Mesenchymal stem cell (in vitro differentiated cells and primary cell): ENCODE measurements at regions not wholly inside any gene's neighbourhood (a gene's known extent, or its start where the extent isn't known, plus 50 kb on each side); places are given as distances from the start of the nearest gene placed in this dataset.

Source experiments
- DNase-seq: peaks from one replicate; pipeline ENCODE4 v3.0.0-alpha.2; 2013
- H2AFZ ChIP-seq: one replicate; pipeline ENCODE4 v1.6.1; 2013; ENCODE audit warnings: low read depth, mild to moderate bottlenecking, control low read depth, inconsistent platforms, low read length, moderate library complexity
- H2AK5ac ChIP-seq: 2 replicates; pipeline ENCODE4 v1.6.1; 2013; ENCODE audit warnings: low read length, moderate library complexity, mild to moderate bottlenecking, inconsistent platforms; ENCODE audit not compliant: severe bottlenecking
- H2BK120ac ChIP-seq: one replicate; pipeline ENCODE4 v1.6.1; 2013; ENCODE audit warnings: low read depth, mild to moderate bottlenecking, inconsistent platforms, low read length, moderate library complexity
- H2BK12ac ChIP-seq, 2 experiments: one replicate each; pipeline ENCODE4 v1.6.1; 2013; ENCODE audit warnings: inconsistent platforms in 2 of 2, low read length in 2 of 2, mild to moderate bottlenecking in 2 of 2, moderate library complexity in 2 of 2, control low read depth in 1 of 2
- H2BK15ac ChIP-seq: one replicate; pipeline ENCODE4 v1.6.1; 2013; ENCODE audit warnings: mild to moderate bottlenecking, low read depth, inconsistent platforms; ENCODE audit not compliant: poor library complexity, severe bottlenecking
- H2BK5ac ChIP-seq: 2 replicates; pipeline ENCODE4 v1.6.1; 2013; ENCODE audit warnings: low read depth, mild to moderate bottlenecking, low read length, control low read depth, inconsistent platforms; ENCODE audit not compliant: poor library complexity, severe bottlenecking
- H3K14ac ChIP-seq, 2 experiments: one replicate each; pipeline ENCODE4 v1.6.1; 2013; ENCODE audit warnings: inconsistent platforms in 2 of 2, low read length in 2 of 2, control low read depth in 1 of 2, mild to moderate bottlenecking in 1 of 2, moderate library complexity in 1 of 2
- H3K18ac ChIP-seq, 2 experiments: one replicate each; pipeline ENCODE4 v1.6.1; 2013; ENCODE audit warnings: inconsistent platforms in 2 of 2, low read length in 2 of 2, control low read depth in 1 of 2, low read depth in 1 of 2, mild to moderate bottlenecking in 1 of 2
- H3K23ac ChIP-seq, 2 experiments: one replicate each; pipeline ENCODE4 v1.6.1; 2013; ENCODE audit warnings: inconsistent platforms in 2 of 2, low read length in 2 of 2, mild to moderate bottlenecking in 2 of 2, moderate library complexity in 2 of 2, control low read depth in 1 of 2
- H3K27ac ChIP-seq: 2 replicates; pipeline ENCODE4 v1.5.1; 2013; ENCODE audit warnings: mild to moderate bottlenecking, moderate library complexity, low read length, control low read depth, inconsistent platforms; ENCODE audit not compliant: poor library complexity, severe bottlenecking
- H3K27me3 ChIP-seq, 2 experiments: 2 replicates each; pipeline versions ENCODE4 v1.6.1 to v1.7.0; 2013; ENCODE audit warnings: low read length in 2 of 2, mild to moderate bottlenecking in 2 of 2, moderate library complexity in 2 of 2, control low read depth in 1 of 2, inconsistent platforms in 1 of 2; ENCODE audit not compliant: control insufficient read depth in 1 of 2, insufficient read depth in 1 of 2
- H3K36me3 ChIP-seq, 2 experiments: 2 replicates each; pipeline versions ENCODE4 v1.6.1 to v1.7.0; 2013; ENCODE audit warnings: low read length in 2 of 2, control low read depth in 1 of 2, inconsistent platforms in 1 of 2, low read depth in 1 of 2, mild to moderate bottlenecking in 1 of 2; ENCODE audit not compliant: insufficient read depth in 2 of 2, control insufficient read depth in 1 of 2
- H3K4ac ChIP-seq, 2 experiments: one replicate each; pipeline ENCODE4 v1.6.1; 2013; ENCODE audit warnings: inconsistent platforms in 2 of 2, low read length in 2 of 2, mild to moderate bottlenecking in 2 of 2, moderate library complexity in 2 of 2, control low read depth in 1 of 2, low read depth in 1 of 2
- H3K4me1 ChIP-seq: 2 replicates; pipeline ENCODE4 v1.6.1; 2013; ENCODE audit warnings: low read depth, low read length, control low read depth; ENCODE audit not compliant: control insufficient read depth, insufficient read depth
- H3K4me2 ChIP-seq: 2 replicates; pipeline ENCODE4 v1.6.1; 2013; ENCODE audit warnings: low read length, mild to moderate bottlenecking, inconsistent platforms; ENCODE audit not compliant: poor library complexity, severe bottlenecking
- H3K4me3 ChIP-seq, 2 experiments: 2 replicates each; pipeline versions ENCODE4 v1.5.1 to v1.7.0; 2013; ENCODE audit warnings: low read length in 2 of 2, mild to moderate bottlenecking in 2 of 2, control low read depth in 1 of 2, low read depth in 1 of 2; ENCODE audit not compliant: insufficient read depth in 1 of 2
- H3K79me1 ChIP-seq: replicated peaks from 2 replicates; pipeline ENCODE4 v1.6.1; 2013; ENCODE audit warnings: mild to moderate bottlenecking, control low read depth, low read length, inconsistent platforms; ENCODE audit not compliant: poor library complexity, severe bottlenecking
- H3K9ac ChIP-seq: 2 replicates; pipeline ENCODE4 v1.7.0; 2013; ENCODE audit warnings: mild to moderate bottlenecking, low read length, moderate library complexity
- H3K9me3 ChIP-seq: 2 replicates; pipeline ENCODE4 v1.7.0; 2013; ENCODE audit warnings: mild to moderate bottlenecking, low read length; ENCODE audit not compliant: control insufficient read depth
- H4K8ac ChIP-seq: one replicate; pipeline ENCODE4 v1.6.1; 2013; ENCODE audit warnings: inconsistent platforms, mild to moderate bottlenecking, low read length, moderate library complexity
- H4K91ac ChIP-seq: one replicate; pipeline ENCODE4 v1.6.1; 2013; ENCODE audit warnings: mild to moderate bottlenecking, low read length, inconsistent platforms
- WGBS: methylation state at CpG from one replicate; pipeline ENCODE4 v1.1.7; 2013; ENCODE audit warnings: mixed read lengths; 5-methylcytosine and 5-hydroxymethylcytosine counted together

DNA sequence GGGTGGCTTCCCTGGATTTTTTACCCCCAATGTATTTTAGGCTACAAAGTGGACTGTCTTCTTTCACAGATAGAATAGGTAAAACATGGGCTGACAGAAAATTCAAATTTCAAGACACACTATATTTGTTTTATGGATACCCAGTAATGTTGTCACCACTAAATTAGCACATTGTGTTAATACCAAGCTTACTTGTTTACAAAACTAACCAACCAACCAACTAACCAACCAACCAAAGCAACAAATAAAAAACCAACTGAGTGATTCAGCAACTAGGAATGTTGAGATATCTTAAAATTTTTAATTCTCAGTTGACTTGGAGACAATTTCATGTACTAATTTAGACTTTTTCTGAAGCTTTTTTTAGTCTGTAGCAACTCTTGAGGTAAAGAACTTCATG lies 69.3 kb upstream of the CTSC start:
- Histone ChIP-seq H3K4ac (no peak overlapping the region), H3K9me3 (no peaks in the 10 kb centered on the region), H3K27me3 (peaks cover 0 to 4% of the 10 kb centered on the region in 2 experiments), H4K91ac (no peak overlapping the region), H3K4me1 (peaks cover 5% of the 10 kb centered on the region), H3K4me2 (no peak overlapping the region), H3K14ac (no peak overlapping the region), H3K36me3 (no peaks in the 10 kb centered on the region), H2AFZ (no peak overlapping the region), H3K27ac (no peak overlapping the region), H4K8ac (no peak overlapping the region), H2BK5ac (no peak overlapping the region), H2BK12ac (no peak overlapping the region), H3K79me1 (no peaks in the 10 kb centered on the region), H3K9ac (no peak overlapping the region), H2BK15ac (no peak overlapping the region), H3K23ac (no peak overlapping the region), H3K4me3 (no peak overlapping the region), H2BK120ac (no peak overlapping the region), H3K18ac (no peak overlapping the region), H2AK5ac (no peak overlapping the region)
- DNase-seq, result no peak

DNA sequence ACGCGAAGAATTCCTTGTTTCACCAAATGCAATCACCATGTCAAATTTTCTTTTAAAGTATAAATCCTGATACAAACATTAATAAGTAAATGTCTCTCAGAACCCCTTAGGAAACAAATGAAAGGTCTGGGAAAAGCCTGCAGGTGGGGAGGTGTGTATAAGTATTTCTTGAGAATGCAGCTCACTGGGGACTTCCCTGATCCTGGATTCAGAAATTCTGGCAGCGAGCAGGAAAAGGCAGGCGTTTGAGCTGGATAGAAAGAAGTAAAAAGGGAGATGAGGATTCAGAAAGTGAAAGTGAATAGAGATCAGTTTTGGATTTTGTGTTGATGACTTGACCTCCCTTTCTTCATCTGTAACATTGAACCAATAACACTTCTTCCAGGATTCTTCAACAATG lies 68.3 kb upstream of the CTSC start:
- no peak overlapping the region for H3K23ac ChIP-seq
- H4K91ac ChIP-seq, result no peak overlapping the region
- no peak overlapping the region for H3K4ac ChIP-seq
- 92% methylated on average over 2 of the region's 4 CpGs for WGBS
- H4K8ac ChIP-seq, result no peak overlapping the region
- H3K9me3 ChIP-seq, result no peaks in the 10 kb centered on the region
- H2AK5ac ChIP-seq, result no peak overlapping the region
- no peak overlapping the region for H3K27ac ChIP-seq
- no peak overlapping the region for H2BK5ac ChIP-seq
- no peaks in the 10 kb centered on the region for H3K36me3 ChIP-seq
- no peak overlapping the region for H2BK15ac ChIP-seq
- no peak overlapping the region for H3K18ac ChIP-seq
- peaks cover 5% of the 10 kb centered on the region for H3K4me1 ChIP-seq
- H3K4me3 ChIP-seq, result peak overlapping the region in 1 of 2 experiments; percentile 46
- no peak overlapping the region for H3K4me2 ChIP-seq
- H2AFZ ChIP-seq, result no peak overlapping the region
- DNase-seq, result no peak
- no peak overlapping the region for H3K9ac ChIP-seq
- no peaks in the 10 kb centered on the region for H3K79me1 ChIP-seq
- no peak overlapping the region for H2BK120ac ChIP-seq
- no peak overlapping the region for H2BK12ac ChIP-seq
- H3K27me3 ChIP-seq, result peaks cover 0 to 4% of the 10 kb centered on the region in 2 experiments
- no peak overlapping the region for H3K14ac ChIP-seq

DNA sequence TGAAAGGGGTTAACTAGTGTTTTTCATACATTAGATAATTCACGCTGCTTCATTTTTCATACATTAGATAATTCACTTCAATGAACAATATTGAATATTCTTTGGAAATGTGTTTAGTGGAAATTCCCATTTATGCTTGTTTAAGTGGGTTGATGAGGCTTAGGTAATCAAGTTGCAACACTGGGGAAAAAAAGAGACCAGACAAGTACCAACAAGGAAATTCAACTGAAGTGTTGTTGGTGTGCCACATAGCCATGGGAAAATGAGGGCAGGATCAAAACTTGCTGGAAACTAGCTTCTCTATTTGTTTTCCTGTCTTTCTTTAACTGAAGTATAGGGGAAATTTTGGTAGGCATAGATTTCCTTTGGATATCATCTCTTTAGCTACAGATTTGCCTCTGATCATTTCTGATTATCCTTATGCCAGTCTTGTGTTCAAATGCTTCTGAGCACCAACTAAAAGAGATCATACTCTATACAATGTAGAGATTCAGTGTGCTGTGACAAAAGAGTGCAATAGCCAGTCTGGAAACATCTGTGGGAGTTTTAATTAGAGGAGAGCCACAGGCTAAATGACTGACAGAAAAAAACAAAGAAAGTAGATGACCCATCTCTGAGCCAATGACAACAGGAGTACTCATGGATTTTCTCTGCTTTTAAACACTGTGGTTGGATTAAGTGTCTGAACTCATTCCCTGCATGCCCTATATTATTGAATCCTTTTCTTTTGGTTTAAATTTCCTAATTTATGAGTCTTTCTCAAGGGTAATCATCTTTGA lies 67.6 kb upstream of the CTSC start:
- no peak overlapping the region for H3K18ac ChIP-seq
- no peak overlapping the region for H3K27ac ChIP-seq
- H3K9me3 ChIP-seq, result no peaks in the 10 kb centered on the region
- no peaks in the 10 kb centered on the region for H3K79me1 ChIP-seq
- H3K4me2 ChIP-seq, result no peak overlapping the region
- H3K23ac ChIP-seq, result no peak overlapping the region
- H2AK5ac ChIP-seq, result no peak overlapping the region
- H3K9ac ChIP-seq, result peak overlapping the region; percentile 61
- no peak overlapping the region for H4K8ac ChIP-seq
- H2BK12ac ChIP-seq, result no peak overlapping the region
- peaks cover 0 to 4% of the 10 kb centered on the region in 2 experiments for H3K27me3 ChIP-seq
- no peak overlapping the region for H4K91ac ChIP-seq
- peak; percentile 52 for DNase-seq
- H2BK5ac ChIP-seq, result no peak overlapping the region
- no peak overlapping the region for H3K14ac ChIP-seq
- WGBS, result no CpG with 5 or more reads among the region's 1 CpG
- no peak overlapping the region for H3K4ac ChIP-seq
- H3K36me3 ChIP-seq, result no peaks in the 10 kb centered on the region
- peak overlapping the region in 1 of 2 experiments; percentile 59 for H3K4me3 ChIP-seq
- no peak overlapping the region for H2BK120ac ChIP-seq
- H3K4me1 ChIP-seq, result peaks cover 5% of the 10 kb centered on the region
- H2BK15ac ChIP-seq, result no peak overlapping the region
- H2AFZ ChIP-seq, result no peak overlapping the region

DNA sequence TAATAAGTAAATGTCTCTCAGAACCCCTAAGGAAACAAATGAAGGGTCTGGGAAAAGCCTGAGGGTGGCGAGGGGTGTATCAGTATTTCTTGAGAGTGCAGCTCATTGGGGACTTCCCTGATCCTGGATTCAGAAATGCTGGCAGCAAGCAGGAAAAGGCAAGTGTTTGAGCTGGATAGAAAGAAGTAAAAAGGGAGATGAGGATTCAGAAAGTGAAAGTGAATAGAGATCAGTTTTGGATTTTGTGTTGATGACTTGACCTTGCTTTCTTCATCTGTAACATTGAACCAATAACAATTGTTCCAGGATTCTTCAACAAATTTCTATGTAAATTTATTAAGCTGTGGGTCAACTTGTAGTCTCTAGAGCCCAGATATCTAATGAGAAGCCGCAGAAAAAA lies 66.9 kb upstream of the CTSC start:
- H2AK5ac ChIP-seq, result no peak overlapping the region
- no peaks in the 10 kb centered on the region for H3K36me3 ChIP-seq
- 96% methylated on average over 1 of the region's 2 CpGs for WGBS

More for the DNA sequence above, 66.9 kb upstream of the CTSC start:
- peaks cover 5% of the 10 kb centered on the region for H3K4me1 ChIP-seq
- no peak overlapping the region for H3K14ac ChIP-seq
- no peak overlapping the region for H2BK15ac ChIP-seq
- H3K27ac ChIP-seq, result no peak overlapping the region
- no peak overlapping the region for H3K23ac ChIP-seq
- H3K9me3 ChIP-seq, result no peaks in the 10 kb centered on the region
- no peak overlapping the region for H4K91ac ChIP-seq
- H2BK5ac ChIP-seq, result no peak overlapping the region
- no peaks in the 10 kb centered on the region for H3K79me1 ChIP-seq
- H2BK12ac ChIP-seq, result no peak overlapping the region
- H3K27me3 ChIP-seq, result peaks cover 0 to 4% of the 10 kb centered on the region in 2 experiments
- DNase-seq, result peak; percentile 25
- H2BK120ac ChIP-seq, result no peak overlapping the region
- H3K18ac ChIP-seq, result no peak overlapping the region
- H4K8ac ChIP-seq, result no peak overlapping the region
- H3K4me2 ChIP-seq, result no peak overlapping the region
- peak overlapping the region in 1 of 2 experiments; percentile 59 for H3K4me3 ChIP-seq
- no peak overlapping the region for H3K4ac ChIP-seq
- H2AFZ ChIP-seq, result no peak overlapping the region
- H3K9ac ChIP-seq, result peak overlapping the region; percentile 61
